Body of pancreas (tissue), 4 donors: ENCODE measurements at regions not wholly inside any gene's neighbourhood (a gene's known extent, or its start where the extent isn't known, plus 50 kb on each side); places are given as distances from the start of the nearest gene placed in this dataset.
"Not testable (repeated sequence)": the region's sequence is repeated elsewhere in the genome, so short reads cannot be mapped to it uniquely, and the experiment has no call there.

Experiments
- ATAC-seq: fragments of 150-250 bp; one replicate; pipeline ENCODE4 v1.9.1; 2016
- DNase-seq, 4 donors: peaks; one replicate each; pipeline ENCODE4 v3.0.0-alpha.2; 2019
- H3K27ac ChIP-seq, 4 donors: fragments of 200-600 bp; sonication (generic); 1 replicate in 3 of 4; 2 replicates in 1 of 4; pipeline versions ENCODE4 v1.5.1 to v1.6.1; 2016 to 2019; ENCODE audit warnings: mild to moderate bottlenecking in 1 of 4, mixed read lengths in 1 of 4, moderate library complexity in 1 of 4
- H3K27me3 ChIP-seq, 2 donors: fragments of 200-600 bp; sonication (generic); one replicate each; pipeline ENCODE4 v1.6.0; 2016; ENCODE audit warnings: mild to moderate bottlenecking in 1 of 2
- H3K36me3 ChIP-seq, 2 donors: fragments of 200-600 bp; sonication (generic); replicated peaks in 1 of 2; 2 replicates each; pipeline ENCODE4 v1.5.1; 2016; ENCODE audit warnings: low read depth in 2 of 2; ENCODE audit not compliant: insufficient read depth in 1 of 2
- H3K4me1 ChIP-seq: fragments of 200-600 bp; sonication (generic); one replicate; pipeline ENCODE4 v1.6.0; 2016
- H3K4me3 ChIP-seq, 2 donors: fragments of 200-600 bp; sonication (generic); 1 replicate in 1 of 2; 2 replicates in 1 of 2; pipeline ENCODE4 v1.5.1; 2016 to 2019
- H3K9me3 ChIP-seq, 3 donors: fragments of 200-600 bp; sonication (generic); 1 replicate in 2 of 3; 2 replicates in 1 of 3; pipeline ENCODE4 v1.5.1; 2016
- CTCF ChIP-seq, 7 experiments: fragments of 450-650 bp in 4 of 7; fragments of 200-600 bp in 3 of 7; sonication (generic) in 3 of 7; IDR thresholded peaks; one replicate each; pipeline ENCODE4 v1.5.1; 2016 to 2019; ENCODE audit warnings: antibody characterized with exemption in 7 of 7
- POLR2A ChIP-seq, 3 donors: fragments of 450-650 bp; IDR thresholded peaks; one replicate each; pipeline ENCODE4 v1.6.1; 2016; ENCODE audit warnings: antibody characterized with exemption in 3 of 3, mild to moderate bottlenecking in 2 of 3
- WGBS, 2 donors: methylation state at CpG; one replicate each; pipeline ENCODE4 v1.1.5; 2017; 5-methylcytosine and 5-hydroxymethylcytosine counted together
- intact Hi-C: fragments of 100-400 bp; cut with DNase I; formaldehyde crosslinking; loops from one replicate; pipeline ENCODE4 v1.15.1; 2023

- Histone ChIP-seq H3K4me1 (no peaks in the 10 kb centered on the region), H3K27me3 (no peaks in the 10 kb centered on the region), H3K9me3 (no peaks in the 10 kb centered on the region), H3K4me3 (no peak overlapping the region), H3K36me3 (no peaks in the 10 kb centered on the region), H3K27ac (no peak overlapping the region)
- WGBS, 2 donors: 67 to 74% methylated on average over 6 of the region's 6 CpGs
- no peak for TF ChIP-seq POLR2A (IDR thresholded peaks at IDR 0.05)
- no peak for TF ChIP-seq CTCF (IDR thresholded peaks at IDR 0.05)
- ATAC-seq (no peak), DNase-seq (no peak)
- intact Hi-C loops: no loop called here
Observed at GRCh38 chr17:54452666-54453348, 447.8 kb upstream of the TOM1L1 start.

- Histone ChIP-seq H3K27ac (no peak overlapping the region), H3K36me3 (no peaks in the 10 kb centered on the region), H3K27me3 (no peaks in the 10 kb centered on the region), H3K9me3 (no peaks in the 10 kb centered on the region), H3K4me3 (no peak overlapping the region), H3K4me1 (no peaks in the 10 kb centered on the region)
- TF ChIP-seq POLR2A (IDR thresholded peaks at IDR 0.05): no peak
- TF ChIP-seq CTCF (IDR thresholded peaks at IDR 0.05): no peak
- ATAC-seq: no peak
- WGBS, 2 donors: 55 to 57% methylated on average over 2 of the region's 2 CpGs
- intact Hi-C loops: no loop called here
- no peak for DNase-seq
Observed at GRCh38 chr17:54455251-54455868, 445.3 kb upstream of the TOM1L1 start.

GRCh38 chr17:54465443-54465842 is 435.2 kb upstream of the TOM1L1 start:
- H3K36me3 ChIP-seq, H3K9me3 ChIP-seq, H3K4me1 ChIP-seq, intact Hi-C loops, H3K4me3 ChIP-seq, ATAC-seq, DNase-seq, H3K27ac ChIP-seq, H3K27me3 ChIP-seq: not testable (repeated sequence)
- WGBS, 2 donors: 45 to 64% methylated on average over 3 of the region's 3 CpGs

GRCh38 chr17:54466875-54467274 is 433.8 kb upstream of the TOM1L1 start:
- no peak overlapping the region for H3K27ac ChIP-seq
- intact Hi-C loops: no loop called here
- H3K36me3 ChIP-seq: no peaks in the 10 kb centered on the region
- H3K4me1 ChIP-seq: no peaks in the 10 kb centered on the region
- WGBS, 2 donors: 59 to 68% methylated on average over 1 of the region's 1 CpG
- TF ChIP-seq CTCF (IDR thresholded peaks at IDR 0.05) (no peak), POLR2A (IDR thresholded peaks at IDR 0.05) (no peak)
- no peak overlapping the region for H3K4me3 ChIP-seq
- H3K9me3 ChIP-seq: no peaks in the 10 kb centered on the region
- ATAC-seq (no peak), DNase-seq (no peak)
- no peaks in the 10 kb centered on the region for H3K27me3 ChIP-seq

GRCh38 chr17:54482843-54483242 is 417.8 kb upstream of the TOM1L1 start:
- H3K27ac ChIP-seq: no peak overlapping the region
- H3K4me3 ChIP-seq: no peak overlapping the region
- WGBS, 2 donors: 55 to 59% methylated on average over 6 of the region's 6 CpGs
- H3K36me3 ChIP-seq: no peaks in the 10 kb centered on the region
- no peaks in the 10 kb centered on the region for H3K27me3 ChIP-seq
- intact Hi-C loops: no loop called here
- H3K4me1 ChIP-seq: no peaks in the 10 kb centered on the region
- no peak for TF ChIP-seq POLR2A (IDR thresholded peaks at IDR 0.05)
- DNase-seq (no peak), ATAC-seq (no peak)
- H3K9me3 ChIP-seq: no peaks in the 10 kb centered on the region

- DNase-seq (no peak), ATAC-seq (no peak)
- Histone ChIP-seq H3K4me1 (no peaks in the 10 kb centered on the region), H3K9me3 (no peaks in the 10 kb centered on the region), H3K27me3 (no peaks in the 10 kb centered on the region), H3K36me3 (no peaks in the 10 kb centered on the region), H3K27ac (no peak overlapping the region), H3K4me3 (no peak overlapping the region)
- intact Hi-C loops: no loop called here
- TF ChIP-seq POLR2A (IDR thresholded peaks at IDR 0.05): no peak
Observed at GRCh38 chr17:54493691-54494090, 407.0 kb upstream of the TOM1L1 start.
